ENCODE measurements at regions not wholly inside any gene's neighbourhood (a gene's known extent, or its start where the extent isn't known, plus 50 kb on each side); places are given as distances from the start of the nearest gene placed in this dataset.

- POLR2A ChIA-PET, result interaction anchor here (0.6 kb wide), 1 partner anchor 50 kb away, joined by 3 read pairs; no protein-coding TSS in a partner anchor
These were observed 185.5 kb upstream of the ANKH start for GRCh38 chr5:15056988-15057592.

GRCh38 chr5:15044521-15044920 is 172.9 kb upstream of the ANKH start:
- CTCF ChIA-PET (ENCODE audit: low intra/inter-chr PET ratio), result no interaction called here
- H3K4me2 ChIP-seq (ENCODE audit: insufficient read depth, low read length), result no peak overlapping the region
- no peak overlapping the region for H3K27ac ChIP-seq (ENCODE audit: extremely low read depth, low read depth, low read length)
- no peaks in the 10 kb centered on the region for H3K36me3 ChIP-seq (ENCODE audit: control insufficient read depth, insufficient read depth, low read length)
- H2AFZ ChIP-seq (ENCODE audit: low read depth, low read length), result no peak overlapping the region
- H3K4me3 ChIP-seq, result no peak overlapping the region
- intact Hi-C loops (cut with micrococcal nuclease), result no loop called here
- in situ Hi-C loops (cut with MboI), result no loop called here
- no peaks in the 10 kb centered on the region for H3K27me3 ChIP-seq (ENCODE audit: control insufficient read depth in 2 of 2, insufficient read depth in 2 of 2, low read length in 2 of 2)
- BruUV-seq (replicated peaks), result no TSS peak
- no peaks in the 10 kb centered on the region for H3K79me2 ChIP-seq (ENCODE audit: control insufficient read depth, insufficient read depth, low read length)
- no peak for TF ChIP-seq ERF (CRISPR knock-in tag; IDR thresholded peaks at IDR 0.05)
- TF ChIP-seq HDAC1 (IDR thresholded peaks at IDR 0.05), result no peak
- TF ChIP-seq THAP12 (CRISPR knock-in tag; IDR thresholded peaks at IDR 0.05), result no peak
- TF ChIP-seq BMI1 (IDR thresholded peaks at IDR 0.05; ENCODE audit: low read length), result no peak
- 0% methylated on average over 3 of the region's 3 CpGs for WGBS (ENCODE audit: insufficient coverage, low coverage, missing lambda C conversion rate)
- no peaks in the 10 kb centered on the region for H4K20me1 ChIP-seq (replicated peaks; ENCODE audit: control insufficient read depth, insufficient read depth, low read length)
- POLR2A ChIA-PET, result interaction anchor here (0.6 kb wide), 1 partner anchor 412 kb away, joined by 4 read pairs; no protein-coding TSS in a partner anchor
- no peaks in the 10 kb centered on the region for H3K9me1 ChIP-seq (ENCODE audit: control insufficient read depth, insufficient read depth, low read length)
- DNase-seq (ENCODE audit: extremely low read depth in 1 of 4, low spot score in 3 of 4), result no peak
- no peak for FAIRE-seq
- H3K4me1 ChIP-seq (replicated peaks in 1 of 2; ENCODE audit: control insufficient read depth in 2 of 2, insufficient read depth in 2 of 2, low read length in 2 of 2), result no peaks in the 10 kb centered on the region
- ATAC-seq, result no peak
- no peak overlapping the region for H3K9ac ChIP-seq (ENCODE audit: insufficient read depth in 1 of 2, low read depth in 2 of 2, low read length in 2 of 2)
- no peaks in the 10 kb centered on the region for H3K9me3 ChIP-seq (replicated peaks; ENCODE audit: control insufficient read depth, insufficient read depth, low read depth, low read length)

More at GRCh38 chr5:15056988-15057592, 185.5 kb upstream of the ANKH start:
- Histone ChIP-seq H3K4me3 (no peak overlapping the region), H2AFZ (ENCODE audit: low read depth, low read length) (no peak overlapping the region), H3K9me1 (ENCODE audit: control insufficient read depth, insufficient read depth, low read length) (no peaks in the 10 kb centered on the region), H3K4me1 (replicated peaks in 1 of 2; ENCODE audit: control insufficient read depth in 2 of 2, insufficient read depth in 2 of 2, low read length in 2 of 2) (no peaks in the 10 kb centered on the region), H3K27ac (ENCODE audit: extremely low read depth, low read depth, low read length) (no peak overlapping the region), H3K9me3 (replicated peaks; ENCODE audit: control insufficient read depth, insufficient read depth, low read depth, low read length) (no peaks in the 10 kb centered on the region), H4K20me1 (replicated peaks; ENCODE audit: control insufficient read depth, insufficient read depth, low read length) (no peaks in the 10 kb centered on the region; the same call in 1 of the 2 replicates), H3K9ac (ENCODE audit: insufficient read depth in 1 of 2, low read depth in 2 of 2, low read length in 2 of 2) (no peak overlapping the region), H3K4me2 (ENCODE audit: insufficient read depth, low read length) (no peak overlapping the region), H3K79me2 (ENCODE audit: control insufficient read depth, insufficient read depth, low read length) (no peaks in the 10 kb centered on the region), H3K36me3 (ENCODE audit: control insufficient read depth, insufficient read depth, low read length) (no peaks in the 10 kb centered on the region), H3K27me3 (ENCODE audit: control insufficient read depth in 2 of 2, insufficient read depth in 2 of 2, low read length in 2 of 2) (no peaks in the 10 kb centered on the region)
- FAIRE-seq (no peak), ATAC-seq (no peak), DNase-seq (ENCODE audit: extremely low read depth in 1 of 4, low spot score in 3 of 4) (no peak)
- in situ Hi-C loops (cut with MboI), result no loop called here
- TF ChIP-seq HNRNPH1 (optimal IDR thresholded peaks at IDR 0.05; ENCODE audit: low read depth, low read length), result no peak
- no peak for TF ChIP-seq TAF15 (IDR thresholded peaks at IDR 0.05; ENCODE audit: low read depth, low read length)
- TF ChIP-seq CBX2 (IDR thresholded peaks at IDR 0.05; ENCODE audit: insufficient read depth, low read length, poor library complexity, severe bottlenecking), result no peak
- no peak for TF ChIP-seq BHLHE40 (IDR thresholded peaks at IDR 0.05; ENCODE audit: low read length)
- intact Hi-C loops (cut with micrococcal nuclease), result no loop called here
- WGBS (ENCODE audit: insufficient coverage, low coverage, missing lambda C conversion rate), result 1% methylated on average over 6 of the region's 6 CpGs
- CTCF ChIA-PET (ENCODE audit: low intra/inter-chr PET ratio), result no interaction called here
- BruUV-seq (replicated peaks), result no TSS peak

Measured in K562 (cell line).